OCI-LY3 (cell line): ENCODE measurements at regions not wholly inside any gene's neighbourhood (a gene's known extent, or its start where the extent isn't known, plus 50 kb on each side); places are given as distances from the start of the nearest gene placed in this dataset.

Source experiments
- H2AFZ ChIP-seq: fragments of 200-600, 300-600 bp; shearing (Covaris generic); 2 replicates; pipeline ENCODE4 v1.6.0; 2014; ENCODE audit warnings: antibody characterized with exemption, low read depth, low read length
- H3K27ac ChIP-seq: fragments of 200-600, 300-600 bp; sonication (generic); 2 replicates; pipeline ENCODE4 v1.5.1; 2014; ENCODE audit warnings: mild to moderate bottlenecking, low read length, moderate library complexity, mixed read lengths
- H3K27me3 ChIP-seq: fragments of 200-600, 300-600 bp; sonication (generic); 2 replicates; pipeline ENCODE4 v1.6.1; 2014; ENCODE audit warnings: low read depth, low read length, mixed read lengths
- H3K36me3 ChIP-seq: fragments of 200-600, 300-600 bp; sonication (generic); replicated peaks from 2 replicates; pipeline ENCODE3; 2014; ENCODE audit warnings: low read depth, low read length, mixed read lengths
- H3K4me1 ChIP-seq: fragments of 300-600, 200-600 bp; sonication (generic); 2 replicates; pipeline ENCODE4 v1.6.1; 2014; ENCODE audit warnings: low read length, mixed read lengths
- H3K4me2 ChIP-seq: fragments of 200-600, 300-600 bp; sonication (generic); 2 replicates; pipeline ENCODE4 v1.6.1; 2014; ENCODE audit warnings: low read length, mixed read lengths
- H3K4me3 ChIP-seq: fragments of 300-600, 200-600 bp; sonication (generic); 2 replicates; pipeline ENCODE4 v1.5.1; 2014; ENCODE audit warnings: antibody characterized with exemption, mild to moderate bottlenecking, low read length, moderate library complexity
- H3K79me2 ChIP-seq: fragments of 300-600, 200-600 bp; shearing (Covaris generic); 2 replicates; pipeline ENCODE4 v1.6.1; 2014; ENCODE audit warnings: mild to moderate bottlenecking, low read length, mixed read lengths
- H3K9ac ChIP-seq: fragments of 300-600, 200-600 bp; shearing (Covaris generic); 2 replicates; pipeline ENCODE4 v1.6.0; 2014; ENCODE audit warnings: mild to moderate bottlenecking, low read length, moderate library complexity
- H3K9me3 ChIP-seq: fragments of 200-600, 300-600 bp; shearing (Covaris generic); 2 replicates; pipeline ENCODE4 v1.6.1; 2014; ENCODE audit warnings: low read length, mixed read lengths; ENCODE audit not compliant: insufficient read depth
- H4K20me1 ChIP-seq: fragments of 200-600, 300-600 bp; sonication (generic); 2 replicates; pipeline ENCODE4 v1.6.1; 2016; ENCODE audit warnings: low read length, mixed read lengths; ENCODE audit not compliant: insufficient read depth
- CTCF ChIP-seq: fragments of 200-600, 300-600 bp; sonication (generic); IDR thresholded peaks from 2 replicates; pipeline ENCODE4 v1.5.1; 2014; ENCODE audit warnings: antibody characterized with exemption, low read length, low read depth
- EZH2phosphoT487 ChIP-seq: fragments of 200-600 bp; shearing (Covaris generic); IDR thresholded peaks from 2 replicates; pipeline ENCODE4 v1.6.1; 2018; ENCODE audit warnings: antibody characterized with exemption, mixed run types, low read depth

DNA sequence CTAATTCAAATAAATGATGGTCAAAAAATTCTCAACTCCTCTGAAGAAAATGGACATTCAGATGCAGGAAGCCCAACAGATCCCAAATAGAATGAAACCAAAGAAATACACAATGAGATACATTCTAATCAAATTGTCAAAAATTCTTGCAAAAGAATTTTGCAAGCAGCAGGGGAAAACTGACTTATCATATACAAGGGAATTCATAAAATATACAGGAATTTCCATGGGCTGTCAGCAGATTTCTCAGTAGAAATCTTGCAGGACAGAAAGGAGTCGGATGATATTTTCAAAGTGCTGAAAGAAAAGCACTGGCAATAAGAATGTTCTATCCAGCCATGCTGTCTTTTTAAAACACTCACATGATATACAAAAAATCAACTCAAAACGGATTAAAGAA is 194.6 kb upstream of the ZC3H12C start:
- Histone ChIP-seq H2AFZ (no peak overlapping the region), H3K27ac (no peak overlapping the region), H3K36me3 (no peaks in the 10 kb centered on the region), H3K9me3 (no peaks in the 10 kb centered on the region), H3K4me3 (no peak overlapping the region), H3K4me1 (peaks cover 8% of the 10 kb centered on the region; the same call in 1 of the 2 replicates), H4K20me1 (no peaks in the 10 kb centered on the region), H3K4me2 (no peak overlapping the region), H3K27me3 (no peaks in the 10 kb centered on the region), H3K79me2 (no peaks in the 10 kb centered on the region), H3K9ac (no peak overlapping the region)
- no peak for TF ChIP-seq EZH2phosphoT487
- no peak for TF ChIP-seq CTCF

GRCh38 chr11:109902764-109903433 is 190.3 kb upstream of the ZC3H12C start:
- Histone ChIP-seq H3K27ac (no peak overlapping the region), H3K9me3 (no peaks in the 10 kb centered on the region), H3K36me3 (no peaks in the 10 kb centered on the region), H3K79me2 (no peaks in the 10 kb centered on the region), H4K20me1 (no peaks in the 10 kb centered on the region), H2AFZ (no peak overlapping the region), H3K4me2 (no peak overlapping the region), H3K4me1 (peaks cover 8% of the 10 kb centered on the region; the same call in 1 of the 2 replicates), H3K27me3 (no peaks in the 10 kb centered on the region), H3K4me3 (no peak overlapping the region), H3K9ac (no peak overlapping the region)
- no peak for TF ChIP-seq EZH2phosphoT487
- no peak for TF ChIP-seq CTCF

DNA sequence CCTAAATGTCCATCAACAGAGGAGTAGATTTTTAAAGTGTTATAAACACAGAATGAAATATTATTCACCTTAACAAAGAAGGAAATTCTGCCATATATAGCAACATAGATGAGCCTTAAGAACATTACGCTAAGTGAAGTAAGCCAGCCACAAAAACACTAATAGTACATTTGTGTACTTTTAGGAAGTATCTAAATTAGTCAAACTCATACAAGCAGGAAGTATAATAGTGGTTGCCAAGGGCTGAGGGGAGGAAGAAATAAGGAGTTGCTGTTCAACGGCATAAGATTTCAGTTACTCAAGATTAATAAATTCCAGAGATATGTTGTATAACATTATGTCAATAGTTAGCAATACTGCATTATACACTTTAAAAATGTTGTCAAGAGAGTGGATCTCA is 181.7 kb upstream of the ZC3H12C start:
- H3K27me3 ChIP-seq: no peaks in the 10 kb centered on the region
- no peak overlapping the region for H2AFZ ChIP-seq
- H3K4me3 ChIP-seq: no peak overlapping the region
- TF ChIP-seq EZH2phosphoT487 (no peak), CTCF (no peak)
- H3K9ac ChIP-seq: no peak overlapping the region
- H3K36me3 ChIP-seq: no peaks in the 10 kb centered on the region
- no peak overlapping the region for H3K27ac ChIP-seq
- no peaks in the 10 kb centered on the region for H3K9me3 ChIP-seq
- peaks cover 8% of the 10 kb centered on the region for H3K4me1 ChIP-seq
- H3K4me2 ChIP-seq: no peak overlapping the region
- H3K79me2 ChIP-seq: no peaks in the 10 kb centered on the region
- no peaks in the 10 kb centered on the region for H4K20me1 ChIP-seq

- Histone ChIP-seq H2AFZ (no peak overlapping the region), H4K20me1 (no peaks in the 10 kb centered on the region), H3K4me3 (no peak overlapping the region), H3K36me3 (no peaks in the 10 kb centered on the region), H3K4me1 (peaks cover 8% of the 10 kb centered on the region), H3K27ac (no peak overlapping the region), H3K27me3 (no peaks in the 10 kb centered on the region), H3K9me3 (no peaks in the 10 kb centered on the region), H3K79me2 (no peaks in the 10 kb centered on the region), H3K9ac (no peak overlapping the region), H3K4me2 (no peak overlapping the region)
- TF ChIP-seq EZH2phosphoT487: no peak
- no peak for TF ChIP-seq CTCF
Measured at GRCh38 chr11:109914038-109914437, 179.2 kb upstream of the ZC3H12C start.
